Body of pancreas (tissue), 4 donors: ENCODE measurements at regions not wholly inside any gene's neighbourhood (a gene's known extent, or its start where the extent isn't known, plus 50 kb on each side); places are given as distances from the start of the nearest gene placed in this dataset.
"Not testable (repeated sequence)": the region's sequence is repeated elsewhere in the genome, so short reads cannot be mapped to it uniquely, and the experiment has no call there.

Experiments
- POLR2A ChIP-seq, 3 donors: fragments of 450-650 bp; IDR thresholded peaks; one replicate each; pipeline ENCODE4 v1.6.1; 2016; ENCODE audit warnings: antibody characterized with exemption in 3 of 3, mild to moderate bottlenecking in 2 of 3
- TF ChIP-seq, protein P1 (sequence below), 7 experiments: fragments of 450-650 bp in 4 of 7; fragments of 200-600 bp in 3 of 7; sonication (generic) in 3 of 7; IDR thresholded peaks; one replicate each; pipeline ENCODE4 v1.5.1; 2016 to 2019; ENCODE audit warnings: antibody characterized with exemption in 7 of 7

DNA sequence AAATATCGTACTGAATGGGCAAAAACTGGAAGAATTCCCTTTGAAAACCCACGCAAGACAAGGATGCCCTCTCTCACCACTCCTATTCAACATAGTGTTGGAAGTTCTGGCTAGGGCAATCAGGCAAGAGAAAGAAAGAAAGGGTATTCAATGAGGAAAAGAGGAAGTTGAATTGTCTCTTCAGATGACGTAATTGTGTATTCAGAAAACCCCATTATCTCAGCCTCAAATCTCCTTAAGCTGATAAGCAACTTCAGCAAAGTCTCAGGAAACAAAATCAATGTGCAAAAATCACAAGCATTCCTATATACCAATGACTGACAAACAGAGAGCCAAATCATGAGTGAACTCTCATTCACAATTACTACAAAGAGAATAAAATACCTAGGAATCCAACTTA, 64.4 kb downstream of the AREG start:
- not testable (repeated sequence) for TF ChIP-seq POLR2A (IDR thresholded peaks at IDR 0.05)
- TF ChIP-seq, protein P1, sequence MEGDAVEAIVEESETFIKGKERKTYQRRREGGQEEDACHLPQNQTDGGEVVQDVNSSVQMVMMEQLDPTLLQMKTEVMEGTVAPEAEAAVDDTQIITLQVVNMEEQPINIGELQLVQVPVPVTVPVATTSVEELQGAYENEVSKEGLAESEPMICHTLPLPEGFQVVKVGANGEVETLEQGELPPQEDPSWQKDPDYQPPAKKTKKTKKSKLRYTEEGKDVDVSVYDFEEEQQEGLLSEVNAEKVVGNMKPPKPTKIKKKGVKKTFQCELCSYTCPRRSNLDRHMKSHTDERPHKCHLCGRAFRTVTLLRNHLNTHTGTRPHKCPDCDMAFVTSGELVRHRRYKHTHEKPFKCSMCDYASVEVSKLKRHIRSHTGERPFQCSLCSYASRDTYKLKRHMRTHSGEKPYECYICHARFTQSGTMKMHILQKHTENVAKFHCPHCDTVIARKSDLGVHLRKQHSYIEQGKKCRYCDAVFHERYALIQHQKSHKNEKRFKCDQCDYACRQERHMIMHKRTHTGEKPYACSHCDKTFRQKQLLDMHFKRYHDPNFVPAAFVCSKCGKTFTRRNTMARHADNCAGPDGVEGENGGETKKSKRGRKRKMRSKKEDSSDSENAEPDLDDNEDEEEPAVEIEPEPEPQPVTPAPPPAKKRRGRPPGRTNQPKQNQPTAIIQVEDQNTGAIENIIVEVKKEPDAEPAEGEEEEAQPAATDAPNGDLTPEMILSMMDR (IDR thresholded peaks at IDR 0.05), result not testable (repeated sequence)
